Endothelial cell of hepatic sinusoid (primary cell): ENCODE measurements at regions not wholly inside any gene's neighbourhood (a gene's known extent, or its start where the extent isn't known, plus 50 kb on each side); places are given as distances from the start of the nearest gene placed in this dataset.

Experiments used
- in situ Hi-C: cut with HindIII; loops from 2 replicates; pipeline ENCODE4 v1.10.0; 2017; ENCODE audit warnings: low sequenced_read_pairs

- in situ Hi-C loops: no loop called here
Measured at GRCh38 chr1:209040351-209040750, 543.2 kb upstream of the CAMK1G start.

- in situ Hi-C loops: no loop called here
Measured at GRCh38 chr1:209041927-209042326, 541.6 kb upstream of the CAMK1G start.

DNA sequence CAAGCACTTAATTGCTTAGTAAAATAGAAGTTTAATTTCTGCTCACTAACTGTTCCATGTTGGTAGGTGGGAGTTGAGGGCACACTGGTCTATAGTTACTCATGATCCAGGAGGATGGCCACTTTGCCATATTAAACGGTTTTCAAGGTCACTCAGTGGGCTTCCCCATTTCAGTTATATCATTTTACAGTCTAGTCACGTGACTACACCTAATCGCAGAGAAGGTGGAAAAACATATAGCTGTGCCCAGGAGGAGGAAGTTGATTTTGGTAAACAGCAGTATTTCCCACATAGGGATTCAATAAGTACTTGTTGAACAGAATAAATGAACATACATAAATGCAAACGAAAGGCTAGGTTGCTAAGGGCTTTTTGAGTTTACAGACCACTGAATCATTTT, 541.1 kb upstream of the CAMK1G start:
- in situ Hi-C loops: no loop called here

DNA sequence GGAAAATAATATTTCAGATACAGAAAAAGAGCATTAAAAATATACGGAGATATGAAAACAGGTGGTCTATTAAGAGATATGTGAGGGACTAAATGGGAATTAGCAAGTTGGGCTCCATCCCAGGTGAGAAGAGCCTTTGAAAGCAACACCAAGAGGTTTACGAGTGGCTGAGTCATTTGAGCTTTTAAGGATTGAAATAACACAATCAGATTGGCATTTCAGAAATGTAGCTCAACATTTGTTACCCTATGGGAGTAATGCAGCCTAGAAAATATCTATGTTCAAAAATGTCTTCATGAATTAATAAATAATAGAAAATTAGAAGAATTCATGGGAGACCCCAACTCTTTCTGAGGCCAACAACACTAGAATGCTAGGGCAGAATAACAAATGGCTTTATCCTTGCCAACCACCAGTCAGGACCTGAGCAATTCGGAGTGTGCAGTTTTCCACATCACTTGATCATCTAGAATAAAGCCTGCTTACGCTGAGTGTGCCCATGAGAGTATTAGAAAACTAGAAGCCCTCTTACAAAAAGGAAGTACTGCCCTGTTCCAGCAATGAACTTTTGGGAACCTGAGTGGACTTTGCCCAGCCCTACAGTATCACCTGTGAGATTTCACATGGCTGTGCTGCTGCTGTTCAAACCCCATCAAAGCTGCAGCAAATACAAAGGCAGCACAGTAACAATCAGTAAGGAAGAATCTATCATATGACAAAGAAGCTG, 538.0 kb upstream of the CAMK1G start:
- in situ Hi-C loops: no loop called here

DNA sequence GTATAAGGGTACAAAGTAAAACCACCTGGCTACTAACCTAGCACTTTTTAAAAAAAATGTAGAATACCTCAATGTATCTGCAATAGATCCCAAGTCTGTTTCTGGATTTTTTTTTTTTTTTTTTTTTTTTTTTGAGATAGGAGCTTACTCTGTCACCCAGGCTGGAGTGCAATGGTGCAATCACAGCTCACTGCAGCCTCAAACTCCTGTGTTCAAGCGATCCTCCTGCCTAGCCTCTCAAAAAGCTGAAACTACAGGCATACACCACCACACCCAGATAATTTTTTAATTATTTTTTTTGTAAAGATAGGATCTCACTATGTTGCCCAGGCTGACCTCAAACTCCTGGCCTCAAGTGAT, 537.5 kb upstream of the CAMK1G start:
- in situ Hi-C loops: no loop called here

- in situ Hi-C loops: no loop called here
Measured at GRCh38 chr1:209046935-209047334, 536.6 kb upstream of the CAMK1G start.

DNA sequence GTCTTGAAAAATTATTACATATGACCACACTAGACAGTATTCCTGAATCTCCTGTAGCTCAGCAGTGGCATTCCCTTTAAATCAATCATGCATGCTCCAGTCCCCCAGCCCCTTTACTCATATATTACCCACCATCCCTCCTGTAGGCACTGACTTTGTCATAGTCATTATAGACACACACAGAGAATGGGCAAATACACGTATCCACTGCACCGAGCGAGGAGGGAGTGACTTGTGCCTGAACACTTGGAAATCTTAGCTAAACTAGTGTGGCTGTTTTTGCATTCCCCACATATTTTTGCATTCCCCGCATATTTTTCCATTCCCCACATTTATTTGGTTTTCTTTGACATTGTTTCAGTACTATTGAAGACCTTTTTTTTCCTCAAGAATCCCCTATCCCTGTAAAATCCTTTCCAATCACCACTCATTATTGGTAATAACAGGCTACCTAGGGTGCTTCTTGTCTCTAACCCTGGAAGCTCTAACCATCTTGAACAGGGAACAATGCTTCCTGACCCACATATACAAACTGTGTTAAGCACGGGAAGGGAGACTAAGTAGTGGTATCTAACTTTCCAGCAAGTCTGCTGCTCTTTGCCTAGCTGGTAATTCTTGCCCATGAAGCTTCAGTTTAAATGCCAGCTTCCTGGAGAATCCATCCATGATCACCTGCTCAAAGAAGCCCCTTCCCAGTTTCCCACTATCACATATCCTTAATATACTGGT, 534.4 kb upstream of the CAMK1G start:
- in situ Hi-C loops: no loop called here

DNA sequence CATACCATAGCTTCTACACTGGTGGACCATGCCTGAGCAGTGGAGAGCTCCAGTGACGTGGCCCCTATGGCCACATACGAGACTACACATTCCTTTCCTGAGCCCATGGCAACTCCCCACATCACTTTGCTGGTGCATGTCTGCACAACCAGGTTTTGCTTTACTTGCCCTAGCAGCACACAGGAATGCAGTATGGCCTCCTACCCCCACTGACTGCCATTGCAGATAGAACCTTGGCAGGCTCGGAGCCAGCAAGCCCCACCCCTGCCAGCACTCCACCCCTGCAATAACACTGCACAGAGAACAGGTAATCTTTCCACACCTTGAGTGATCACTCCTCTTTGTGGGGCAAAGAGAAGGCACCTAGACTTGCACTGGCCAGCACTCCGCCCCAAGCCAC, 531.9 kb upstream of the CAMK1G start:
- in situ Hi-C loops: no loop called here

GRCh38 chr1:209053587-209053986, 529.9 kb upstream of the CAMK1G start:
- in situ Hi-C loops: no loop called here

DNA sequence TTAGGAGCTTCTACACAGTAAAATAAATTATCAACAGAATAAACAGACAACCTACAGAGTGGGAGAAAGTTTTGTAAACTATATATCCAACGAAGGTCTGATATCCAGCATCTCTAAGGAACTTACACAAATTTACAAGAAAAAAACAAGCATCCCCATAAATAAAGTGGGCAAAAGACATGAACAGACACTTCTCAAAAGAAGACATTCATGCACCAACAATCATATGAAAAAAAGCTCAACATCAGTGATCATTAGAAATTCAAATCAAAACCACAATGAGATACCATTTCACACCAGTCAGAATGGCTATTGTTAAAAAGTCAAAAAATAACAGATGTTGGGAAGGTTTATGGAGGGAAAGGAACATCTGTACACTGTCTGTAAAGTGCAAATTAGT, 526.4 kb upstream of the CAMK1G start:
- in situ Hi-C loops: no loop called here

DNA sequence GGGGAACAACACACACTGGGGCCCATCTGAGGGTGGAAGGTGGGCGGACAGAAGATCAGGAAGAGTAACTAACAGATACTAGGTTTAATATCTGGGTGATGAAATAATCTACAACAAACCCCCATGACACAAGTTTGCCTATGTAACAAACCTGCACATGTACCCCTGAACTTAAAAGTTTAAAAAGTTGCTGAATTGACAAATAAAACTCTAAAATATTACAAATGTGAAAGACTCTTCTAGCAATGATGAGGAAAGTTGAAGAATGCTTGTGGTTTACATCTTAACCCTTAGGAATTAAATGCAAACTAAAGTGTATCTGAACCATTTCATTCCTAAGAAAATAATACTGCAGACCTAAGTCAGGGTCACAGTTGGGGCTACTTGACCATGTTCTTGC, 525.6 kb upstream of the CAMK1G start:
- in situ Hi-C loops: no loop called here

- in situ Hi-C loops: no loop called here
Measured at GRCh38 chr1:209059376-209059775, 524.1 kb upstream of the CAMK1G start.

DNA sequence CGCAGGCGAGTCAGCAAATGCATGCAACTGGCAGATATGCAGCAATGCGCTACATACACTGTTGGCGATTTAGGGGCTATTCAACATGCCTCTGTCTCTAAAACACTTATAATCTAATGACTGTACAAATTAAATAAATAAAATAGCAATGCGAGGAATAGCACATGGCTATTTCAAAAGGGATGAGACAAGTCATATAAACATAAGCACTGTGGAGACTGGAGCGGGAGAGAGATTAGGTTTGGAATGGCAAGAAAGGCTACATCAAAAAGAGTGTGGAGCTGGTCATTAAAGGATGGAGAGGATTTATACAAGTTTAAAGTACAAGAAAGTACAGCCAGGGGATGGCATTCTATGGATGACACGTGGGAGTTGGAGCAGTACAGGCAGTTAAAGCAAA, 523.5 kb upstream of the CAMK1G start:
- in situ Hi-C loops: no loop called here

DNA sequence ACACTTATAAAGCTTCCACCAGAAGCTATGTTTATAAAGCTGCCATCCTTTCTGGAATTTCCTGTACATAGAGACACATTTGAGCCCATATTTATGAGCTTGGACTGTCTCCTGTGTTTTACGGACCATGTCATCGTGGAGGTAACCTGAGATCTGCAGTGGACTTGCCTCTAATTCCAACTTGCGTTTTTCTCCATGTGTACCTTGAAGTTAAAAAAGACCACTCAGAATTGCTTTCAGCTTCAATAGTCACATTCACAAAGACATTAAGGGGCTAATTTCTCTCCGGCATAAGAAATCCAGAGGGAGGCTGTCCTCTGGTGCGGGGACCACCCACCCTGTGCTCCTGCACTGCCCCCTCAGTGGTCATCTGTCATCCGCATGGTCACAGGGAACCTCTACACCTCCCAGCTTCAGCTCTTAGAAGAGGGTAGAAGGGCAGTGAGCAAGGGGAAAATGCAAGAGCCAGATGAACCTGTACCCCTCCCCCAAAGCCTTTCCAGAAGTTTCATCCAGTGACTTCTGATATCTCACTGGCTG, 521.4 kb upstream of the CAMK1G start:
- in situ Hi-C loops: no loop called here

DNA sequence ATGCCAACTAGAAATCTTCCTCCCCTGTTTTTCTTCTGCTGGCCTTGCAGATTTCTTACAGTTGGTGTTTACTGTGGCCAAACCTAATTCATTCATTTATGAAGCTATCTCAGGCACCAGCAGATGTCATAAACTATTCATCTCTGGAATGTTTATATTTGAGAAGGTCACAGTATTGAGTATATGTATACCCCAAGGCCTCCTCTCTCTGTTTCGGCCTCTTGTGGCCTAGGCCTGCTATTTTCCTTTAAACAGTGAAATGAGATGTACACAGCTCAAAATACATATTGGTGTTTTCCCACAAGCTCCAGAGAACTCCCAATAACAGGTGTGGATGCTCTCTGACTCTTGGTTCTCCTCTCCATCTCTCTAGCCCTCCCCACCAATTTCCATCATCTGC, 520.7 kb upstream of the CAMK1G start:
- in situ Hi-C loops: no loop called here

- in situ Hi-C loops: no loop called here
Measured at GRCh38 chr1:209063767-209064659, 519.5 kb upstream of the CAMK1G start.

DNA sequence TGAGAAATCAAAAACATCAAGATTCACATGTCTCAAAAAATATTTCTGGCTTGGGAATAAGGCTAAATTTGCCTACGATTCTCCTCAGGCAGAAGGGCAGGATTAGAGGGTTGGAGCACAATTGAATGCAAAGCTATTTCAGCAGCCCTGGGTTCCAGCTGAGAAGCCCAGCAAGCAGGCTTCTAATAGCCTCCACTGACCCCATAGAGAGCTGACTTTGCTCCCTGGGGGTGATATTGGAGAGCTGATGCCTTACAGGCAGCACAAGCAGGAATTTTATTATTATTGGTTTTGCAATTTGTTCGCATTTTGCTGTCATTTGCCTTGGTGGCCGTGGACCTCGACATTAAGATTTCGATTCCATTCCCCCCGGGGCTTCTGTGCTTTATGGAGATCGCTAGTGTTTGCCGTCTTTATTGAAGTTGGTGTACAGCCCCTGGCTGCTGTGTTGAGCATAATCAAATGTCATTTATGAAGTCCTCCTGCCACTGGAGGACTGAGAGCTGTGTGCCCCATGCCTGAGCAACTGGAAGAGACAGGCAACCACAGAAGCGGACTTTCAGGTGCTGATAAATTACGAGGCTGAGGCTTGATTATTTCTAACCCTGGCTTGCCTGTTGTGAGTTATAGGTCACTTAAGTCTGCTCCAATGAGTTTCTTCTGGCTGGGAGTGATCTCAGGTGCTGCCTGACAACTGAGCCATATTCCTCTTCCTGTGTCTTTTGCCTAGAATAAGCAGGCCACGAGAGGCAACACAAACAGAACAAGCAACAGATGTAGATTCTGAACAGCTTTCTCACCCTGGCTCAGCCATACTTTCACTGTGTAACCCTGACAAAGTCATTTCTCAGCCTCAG, 518.4 kb upstream of the CAMK1G start:
- in situ Hi-C loops: no loop called here

DNA sequence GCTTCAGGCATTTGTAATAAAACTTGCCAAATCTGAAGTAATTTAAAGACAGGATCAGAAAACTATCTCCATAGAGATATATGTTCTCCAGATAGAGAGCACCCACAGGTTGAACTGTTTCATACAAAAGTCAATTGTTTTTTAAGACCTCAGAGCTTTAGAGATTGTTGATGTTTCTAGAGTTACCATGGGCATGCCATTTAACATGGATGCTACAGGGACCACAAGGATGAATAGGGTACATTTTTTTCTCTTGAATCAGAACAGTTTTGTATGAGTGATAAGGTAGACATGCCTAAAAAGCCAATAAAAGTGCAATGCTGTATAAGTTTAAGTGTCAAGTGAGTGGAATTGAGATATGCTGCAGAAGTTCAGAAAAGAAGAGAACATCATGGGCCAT, 511.0 kb upstream of the CAMK1G start:
- in situ Hi-C loops: no loop called here

DNA sequence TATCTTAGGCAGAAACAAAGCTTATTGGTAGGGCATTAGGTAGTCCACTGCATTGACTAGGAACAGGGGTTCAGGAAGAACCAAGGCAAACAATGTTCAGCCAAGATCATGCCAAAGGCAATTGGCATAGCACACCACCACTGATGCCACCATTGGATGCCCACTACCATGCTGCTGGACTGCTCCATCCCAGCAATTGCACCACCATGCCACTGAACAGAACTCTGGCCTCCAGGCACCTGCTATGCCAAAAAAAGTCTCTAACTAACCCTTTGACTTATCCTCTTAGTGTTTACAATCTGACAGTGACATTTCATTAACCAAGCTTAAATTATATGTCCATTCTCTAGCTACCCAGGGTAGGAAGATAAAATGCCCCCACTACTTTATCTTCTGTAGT, 509.6 kb upstream of the CAMK1G start:
- in situ Hi-C loops: no loop called here

GRCh38 chr1:209074575-209075250, 508.8 kb upstream of the CAMK1G start:
- in situ Hi-C loops: no loop called here
